ENCODE measurements at regions not wholly inside any gene's neighbourhood (a gene's known extent, or its start where the extent isn't known, plus 50 kb on each side); places are given as distances from the start of the nearest gene placed in this dataset.
A peak's percentile ranks its signal among the peaks of the same experiment; 100 is the strongest.

GRCh38 chr6:27178860-27179259, 68.6 kb upstream of the PRSS16 start:
- CTCF ChIA-PET, result interaction anchor here (1.2 to 1.9 kb wide), 2 partner anchors 117 to 316 kb away, joined by 4 to 6 read pairs; no protein-coding TSS in a partner anchor
- Mint-ChIP-seq H3K4me3 (peak overlapping the region; percentile 98), H3K27me3 (ENCODE audit: low read depth) (peaks cover 7% of the 10 kb centered on the region), H3K9me3 (no peaks in the 10 kb centered on the region), H3K36me3 (no peaks in the 10 kb centered on the region; the same call in 1 of the 2 replicates), H3K4me1 (peaks cover 23% of the 10 kb centered on the region), H3K27ac (peak overlapping the region; percentile 65; the same call in 1 of the 2 replicates)
- DNase-seq (ENCODE audit: low spot score), result peak; percentile 21
- POLR2A ChIA-PET, result interaction anchor here (0.8 kb wide), 1 partner anchor 10 kb away, joined by 18 read pairs; no protein-coding TSS in a partner anchor
- TF ChIP-seq HMGA2 (CRISPR knock-in tag; IDR thresholded peaks at IDR 0.05) (no peak), FOXJ3 (CRISPR knock-in tag; IDR thresholded peaks at IDR 0.05; ENCODE audit: borderline replicate concordance) (no peak), NFYB (CRISPR knock-in tag; conservative IDR thresholded peaks at IDR 0.05; ENCODE audit: low read depth) (peak; percentile 54)
- ATAC-seq, result peak; percentile 37

GRCh38 chr6:27183060-27183832, 64.3 kb upstream of the PRSS16 start:
- POLR2A ChIA-PET, result no interaction called here
- CTCF ChIA-PET, result interaction anchor here (0.5 to 1.4 kb wide), 7 partner anchors 16 to 569 kb away, joined by 3 to 5 read pairs (median 3); no protein-coding TSS in a partner anchor
- no peak overlapping the region for H3K27ac Mint-ChIP-seq
- no peak overlapping the region for H3K4me3 Mint-ChIP-seq
- ATAC-seq, result peak; percentile 66
- no peaks in the 10 kb centered on the region for H3K9me3 Mint-ChIP-seq
- peaks cover 29% of the 10 kb centered on the region for H3K4me1 Mint-ChIP-seq
- peaks cover 36% of the 10 kb centered on the region for H3K27me3 Mint-ChIP-seq (ENCODE audit: low read depth)
- TF ChIP-seq ATF3 (CRISPR knock-in tag; conservative IDR thresholded peaks at IDR 0.05) (no peak), ZBTB21 (CRISPR knock-in tag; IDR thresholded peaks at IDR 0.05; ENCODE audit: borderline replicate concordance) (no peak), ZNF219 (CRISPR knock-in tag; IDR thresholded peaks at IDR 0.05; ENCODE audit: borderline replicate concordance) (no peak), USF2 (CRISPR knock-in tag; IDR thresholded peaks at IDR 0.05) (no peak), E2F4 (CRISPR knock-in tag; IDR thresholded peaks at IDR 0.05; ENCODE audit: borderline replicate concordance, low read depth) (no peak), NFATC4 (CRISPR knock-in tag; IDR thresholded peaks at IDR 0.05) (no peak), ZNF396 (CRISPR knock-in tag; IDR thresholded peaks at IDR 0.05; ENCODE audit: borderline replicate concordance) (no peak), SMAD3 (CRISPR knock-in tag; IDR thresholded peaks at IDR 0.05; ENCODE audit: borderline replicate concordance) (no peak), CTCF (IDR thresholded peaks at IDR 0.05) (no peak), IRF2 (CRISPR knock-in tag; IDR thresholded peaks at IDR 0.05; ENCODE audit: borderline replicate concordance, low read depth) (no peak), GABPB1 (CRISPR knock-in tag; IDR thresholded peaks at IDR 0.05) (no peak), KAT7 (CRISPR knock-in tag; IDR thresholded peaks at IDR 0.05; ENCODE audit: borderline replicate concordance) (no peak), ZNF281 (CRISPR knock-in tag; IDR thresholded peaks at IDR 0.05) (no peak), ZNF317 (CRISPR knock-in tag; IDR thresholded peaks at IDR 0.05; ENCODE audit: borderline replicate concordance, low read depth) (no peak), ZBTB43 (CRISPR knock-in tag; IDR thresholded peaks at IDR 0.05) (no peak)
- peak; percentile 25 for DNase-seq (ENCODE audit: low spot score)
- no peaks in the 10 kb centered on the region; the same call in 1 of the 2 replicates for H3K36me3 Mint-ChIP-seq

All from WTC11 (cell line).